DOHH2 (cell line): ENCODE measurements at regions not wholly inside any gene's neighbourhood (a gene's known extent, or its start where the extent isn't known, plus 50 kb on each side); places are given as distances from the start of the nearest gene placed in this dataset.

Source experiments
- H3F3A ChIP-seq: fragments of 200-600 bp; sonication (generic), shearing (Covaris generic); 2 replicates; pipeline ENCODE4 v1.6.0; 2016; ENCODE audit warnings: antibody characterized with exemption, mild to moderate bottlenecking; ENCODE audit not compliant: control insufficient read depth, insufficient read depth
- H3K27ac ChIP-seq: fragments of 200-600 bp; sonication (generic); 2 replicates; pipeline ENCODE4 v1.5.1; 2014; ENCODE audit warnings: low read depth, mild to moderate bottlenecking, low read length, moderate library complexity
- H3K27me3 ChIP-seq: fragments of 200-600 bp; sonication (generic); 2 replicates; pipeline ENCODE4 v1.6.1; 2014; ENCODE audit warnings: mild to moderate bottlenecking, low read length, mixed read lengths; ENCODE audit not compliant: control insufficient read depth
- H3K36me3 ChIP-seq: fragments of 200-600 bp; sonication (generic); 2 replicates; pipeline ENCODE4 v1.6.1; 2014; ENCODE audit warnings: mild to moderate bottlenecking, low read length, moderate library complexity, mixed read lengths; ENCODE audit not compliant: control insufficient read depth
- H3K4me1 ChIP-seq: fragments of 200-600 bp; sonication (generic); 2 replicates; pipeline ENCODE4 v1.6.1; 2014; ENCODE audit warnings: mild to moderate bottlenecking, low read length, mixed read lengths; ENCODE audit not compliant: control insufficient read depth
- H3K4me2 ChIP-seq: fragments of 200-600 bp; sonication (generic); 2 replicates; pipeline ENCODE4 v1.6.0; 2014; ENCODE audit warnings: mild to moderate bottlenecking, low read length, moderate library complexity
- H3K4me3 ChIP-seq: fragments of 200-600 bp; sonication (generic); 2 replicates; pipeline ENCODE4 v1.5.1; 2014; ENCODE audit warnings: mild to moderate bottlenecking, low read length, mixed read lengths
- H3K79me2 ChIP-seq: fragments of 200-600 bp; sonication (generic); 2 replicates; pipeline ENCODE4 v1.6.1; 2014; ENCODE audit warnings: mild to moderate bottlenecking, low read length, mixed read lengths; ENCODE audit not compliant: control insufficient read depth
- H3K9me2 ChIP-seq: fragments of 200-600 bp; sonication (generic); replicated peaks from 2 replicates; pipeline ENCODE4 v1.6.1; 2014; ENCODE audit warnings: mild to moderate bottlenecking, low read length, mixed read lengths; ENCODE audit not compliant: control insufficient read depth
- H3K9me3 ChIP-seq: fragments of 200-600 bp; sonication (generic); 2 replicates; pipeline ENCODE4 v1.6.1; 2014; ENCODE audit warnings: antibody characterized with exemption, low read length, mixed read lengths; ENCODE audit not compliant: control insufficient read depth, insufficient read depth
- H4K20me1 ChIP-seq: fragments of 200-600 bp; sonication (generic); 2 replicates; pipeline ENCODE4 v1.6.0; 2014; ENCODE audit warnings: low read depth, mild to moderate bottlenecking, antibody characterized with exemption, low read length, moderate library complexity; ENCODE audit not compliant: control insufficient read depth, insufficient read depth
- EZH2phosphoT487 ChIP-seq: fragments of 200-600 bp; sonication (generic); IDR thresholded peaks from 2 replicates; pipeline ENCODE4 v1.6.1; 2017; ENCODE audit warnings: borderline replicate concordance, mild to moderate bottlenecking, antibody characterized with exemption, low read length, moderate library complexity, mixed read lengths
- TF ChIP-seq, protein P1 (sequence below): fragments of 200-600 bp; sonication (generic); IDR thresholded peaks from one replicate; pipeline ENCODE4 v1.5.1; 2014; ENCODE audit warnings: antibody characterized with exemption, mild to moderate bottlenecking, low read depth, low read length; ENCODE audit not compliant: poor library complexity, severe bottlenecking

DNA sequence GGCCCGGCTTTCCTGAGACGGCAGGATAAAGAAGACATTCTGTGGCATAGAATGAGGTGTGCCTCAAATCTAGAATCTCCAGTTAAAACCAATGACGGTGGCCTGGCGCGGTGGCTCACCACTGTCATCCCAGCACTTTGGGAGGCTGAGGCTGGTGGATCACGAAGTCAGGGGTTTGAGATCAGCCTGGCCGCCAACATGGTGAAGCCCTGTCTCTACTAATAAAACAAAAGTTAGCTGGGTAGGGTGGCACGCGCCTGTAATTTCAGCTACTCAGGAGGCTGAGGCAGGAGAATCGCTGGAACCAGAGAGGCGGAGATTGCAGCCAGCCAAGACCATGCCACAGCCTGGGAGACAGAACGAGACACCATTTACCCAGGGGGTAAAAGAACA, 193.6 kb downstream of the ALG10 start:
- TF ChIP-seq EZH2phosphoT487, result no peak
- TF ChIP-seq, protein P1, sequence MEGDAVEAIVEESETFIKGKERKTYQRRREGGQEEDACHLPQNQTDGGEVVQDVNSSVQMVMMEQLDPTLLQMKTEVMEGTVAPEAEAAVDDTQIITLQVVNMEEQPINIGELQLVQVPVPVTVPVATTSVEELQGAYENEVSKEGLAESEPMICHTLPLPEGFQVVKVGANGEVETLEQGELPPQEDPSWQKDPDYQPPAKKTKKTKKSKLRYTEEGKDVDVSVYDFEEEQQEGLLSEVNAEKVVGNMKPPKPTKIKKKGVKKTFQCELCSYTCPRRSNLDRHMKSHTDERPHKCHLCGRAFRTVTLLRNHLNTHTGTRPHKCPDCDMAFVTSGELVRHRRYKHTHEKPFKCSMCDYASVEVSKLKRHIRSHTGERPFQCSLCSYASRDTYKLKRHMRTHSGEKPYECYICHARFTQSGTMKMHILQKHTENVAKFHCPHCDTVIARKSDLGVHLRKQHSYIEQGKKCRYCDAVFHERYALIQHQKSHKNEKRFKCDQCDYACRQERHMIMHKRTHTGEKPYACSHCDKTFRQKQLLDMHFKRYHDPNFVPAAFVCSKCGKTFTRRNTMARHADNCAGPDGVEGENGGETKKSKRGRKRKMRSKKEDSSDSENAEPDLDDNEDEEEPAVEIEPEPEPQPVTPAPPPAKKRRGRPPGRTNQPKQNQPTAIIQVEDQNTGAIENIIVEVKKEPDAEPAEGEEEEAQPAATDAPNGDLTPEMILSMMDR, result no peak
- Histone ChIP-seq H4K20me1 (no peaks in the 10 kb centered on the region), H3K27me3 (no peaks in the 10 kb centered on the region), H3K79me2 (no peaks in the 10 kb centered on the region), H3K4me2 (no peak overlapping the region), H3K27ac (no peak overlapping the region), H3K4me3 (no peak overlapping the region), H3K4me1 (peaks cover 3% of the 10 kb centered on the region; the same call in 1 of the 2 replicates), H3F3A (no peaks in the 10 kb centered on the region), H3K36me3 (no peaks in the 10 kb centered on the region), H3K9me3 (no peaks in the 10 kb centered on the region), H3K9me2 (no peaks in the 10 kb centered on the region)

DNA sequence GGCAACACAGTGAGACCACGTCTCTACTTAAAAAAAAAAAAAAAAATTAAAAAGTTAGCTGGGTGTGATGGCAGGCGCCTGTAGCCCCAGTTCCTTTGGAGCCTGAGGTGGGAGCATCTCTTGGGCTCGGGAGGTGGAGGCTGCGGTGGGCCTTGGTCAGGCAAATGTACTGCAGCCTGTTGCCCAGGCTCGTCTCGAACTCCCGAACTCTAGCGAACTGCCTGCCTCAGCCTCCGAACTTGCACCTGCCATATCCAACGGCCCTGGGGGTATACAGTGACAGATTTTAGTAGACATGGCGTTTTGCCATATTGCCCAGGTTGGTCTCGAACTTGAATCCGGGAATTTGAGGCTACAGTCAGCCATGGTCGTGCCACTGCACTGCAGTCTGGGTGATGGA, 195.4 kb downstream of the ALG10 start:
- H3K36me3 ChIP-seq, result no peaks in the 10 kb centered on the region
- no peak for TF ChIP-seq EZH2phosphoT487
- TF ChIP-seq, protein P1, result no peak
- H3K79me2 ChIP-seq, result no peaks in the 10 kb centered on the region
- H3K9me3 ChIP-seq, result no peaks in the 10 kb centered on the region
- no peak overlapping the region for H3K27ac ChIP-seq
- peaks cover 3% of the 10 kb centered on the region; the same call in 1 of the 2 replicates for H3K4me1 ChIP-seq
- no peaks in the 10 kb centered on the region for H4K20me1 ChIP-seq
- H3K27me3 ChIP-seq, result no peaks in the 10 kb centered on the region
- no peaks in the 10 kb centered on the region for H3K9me2 ChIP-seq
- H3K4me2 ChIP-seq, result no peak overlapping the region
- no peak overlapping the region for H3K4me3 ChIP-seq
- no peaks in the 10 kb centered on the region for H3F3A ChIP-seq

DNA sequence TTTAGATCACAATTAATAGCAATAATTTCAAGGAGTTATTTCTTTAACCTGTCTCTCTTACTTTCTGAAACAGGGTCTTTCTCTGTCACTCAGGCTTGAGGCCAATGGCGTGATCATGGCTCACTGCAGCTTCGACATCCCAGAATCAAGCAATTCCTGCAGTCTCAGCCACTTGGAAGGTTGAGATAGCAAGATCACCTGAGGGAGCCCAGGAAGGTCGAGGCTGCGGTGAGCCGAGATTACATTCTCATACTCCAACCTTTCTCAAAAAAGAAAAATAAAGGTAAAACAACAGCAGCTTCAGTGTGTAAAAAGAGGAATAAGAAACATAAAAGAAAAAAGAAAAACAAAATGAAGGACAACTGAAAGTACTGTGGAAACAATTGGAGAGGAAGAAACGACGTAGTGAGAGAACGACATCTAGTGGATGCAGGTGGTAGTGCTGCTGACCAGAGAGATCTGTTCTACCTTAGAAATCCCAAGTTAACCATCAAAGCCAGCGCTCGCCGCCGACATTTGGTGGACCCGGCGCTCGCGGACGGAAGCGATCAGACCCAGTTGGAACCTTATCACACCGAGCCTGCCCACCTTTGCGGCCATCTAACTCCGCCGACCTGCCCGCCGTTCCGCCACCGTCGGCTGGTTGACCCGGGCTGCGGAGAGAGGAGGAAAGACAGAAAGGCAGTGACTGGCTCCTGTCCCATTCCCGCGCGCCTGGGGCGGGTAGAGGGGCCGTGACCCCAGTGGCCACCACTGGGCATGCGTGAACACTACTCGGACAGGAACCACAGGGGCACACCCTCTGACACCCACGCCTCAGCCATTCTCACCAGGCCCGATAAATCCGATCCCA, 196.1 kb downstream of the ALG10 start:
- no peak overlapping the region for H3K27ac ChIP-seq

More for the DNA sequence above, 196.1 kb downstream of the ALG10 start:
- TF ChIP-seq EZH2phosphoT487, result no peak
- TF ChIP-seq, protein P1, result peak; percentile 72
- H3K79me2 ChIP-seq, result no peaks in the 10 kb centered on the region
- no peaks in the 10 kb centered on the region for H3K9me3 ChIP-seq
- no peaks in the 10 kb centered on the region for H3F3A ChIP-seq
- H3K4me1 ChIP-seq, result peaks cover 3% of the 10 kb centered on the region; the same call in 1 of the 2 replicates
- no peaks in the 10 kb centered on the region for H3K36me3 ChIP-seq
- H3K4me3 ChIP-seq, result no peak overlapping the region
- H3K9me2 ChIP-seq, result no peaks in the 10 kb centered on the region
- no peaks in the 10 kb centered on the region for H4K20me1 ChIP-seq
- H3K4me2 ChIP-seq, result peak overlapping the region; percentile 58
- no peaks in the 10 kb centered on the region for H3K27me3 ChIP-seq
